Mesodermal cell (in vitro differentiated cells): ENCODE measurements at regions not wholly inside any gene's neighbourhood (a gene's known extent, or its start where the extent isn't known, plus 50 kb on each side); places are given as distances from the start of the nearest gene placed in this dataset.

Experiments
- H3K27ac ChIP-seq: 2 replicates; pipeline ENCODE4 v1.7.0; 2013; ENCODE audit warnings: mild to moderate bottlenecking, low read depth, low read length, moderate library complexity; ENCODE audit not compliant: severe bottlenecking
- H3K36me3 ChIP-seq: 2 replicates; pipeline ENCODE4 v1.7.1; 2013; ENCODE audit warnings: mild to moderate bottlenecking, low read length, moderate library complexity; ENCODE audit not compliant: control insufficient read depth, insufficient read depth
- H3K4me1 ChIP-seq: one replicate; pipeline ENCODE4 v1.7.1; 2013; ENCODE audit warnings: mild to moderate bottlenecking, low read length; ENCODE audit not compliant: insufficient read depth, control insufficient read depth, poor library complexity, severe bottlenecking
- H3K4me3 ChIP-seq: 2 replicates; pipeline ENCODE4 v1.7.0; 2013; ENCODE audit warnings: low read length, control low read depth, mild to moderate bottlenecking; ENCODE audit not compliant: insufficient read depth, poor library complexity, severe bottlenecking; ENCODE audit errors: extremely low read depth
- H3K9me3 ChIP-seq: 2 replicates; pipeline ENCODE4 v1.7.1; 2013; ENCODE audit warnings: mild to moderate bottlenecking, low read length, moderate library complexity; ENCODE audit not compliant: control insufficient read depth
- WGBS, 2 experiments: methylation state at CpG; one replicate each; pipeline ENCODE4 v1.1.5; 2013; ENCODE audit warnings: missing lambda C conversion rate in 2 of 2; ENCODE audit not compliant: insufficient coverage in 2 of 2; 5-methylcytosine and 5-hydroxymethylcytosine counted together

DNA sequence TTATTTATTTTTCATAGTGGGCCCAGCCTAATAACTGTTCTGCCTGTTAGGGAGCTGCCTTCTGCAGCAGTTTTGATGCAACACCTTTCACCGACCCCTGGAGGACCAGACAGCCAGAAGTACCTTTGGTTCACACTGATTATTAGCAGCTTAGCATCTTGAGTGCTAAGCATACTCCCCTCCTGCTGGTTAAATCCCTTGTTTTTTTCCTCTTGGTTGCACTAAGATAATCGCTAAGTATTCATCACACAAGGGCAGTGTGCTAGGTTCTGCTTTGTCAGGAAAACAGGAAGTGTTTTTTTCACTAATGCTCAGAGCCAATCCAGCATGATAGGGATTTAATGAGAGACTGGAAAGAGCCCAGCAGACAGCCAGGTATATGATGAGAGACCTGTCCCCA lies 437.0 kb downstream of the FUT8 start:
- Histone ChIP-seq H3K4me3 (no peak overlapping the region), H3K4me1 (no peaks in the 10 kb centered on the region), H3K9me3 (no peaks in the 10 kb centered on the region), H3K27ac (no peak overlapping the region), H3K36me3 (no peaks in the 10 kb centered on the region)
- 50 to 70% methylated on average over 1 of the region's 2 CpGs for WGBS, 2 experiments

DNA sequence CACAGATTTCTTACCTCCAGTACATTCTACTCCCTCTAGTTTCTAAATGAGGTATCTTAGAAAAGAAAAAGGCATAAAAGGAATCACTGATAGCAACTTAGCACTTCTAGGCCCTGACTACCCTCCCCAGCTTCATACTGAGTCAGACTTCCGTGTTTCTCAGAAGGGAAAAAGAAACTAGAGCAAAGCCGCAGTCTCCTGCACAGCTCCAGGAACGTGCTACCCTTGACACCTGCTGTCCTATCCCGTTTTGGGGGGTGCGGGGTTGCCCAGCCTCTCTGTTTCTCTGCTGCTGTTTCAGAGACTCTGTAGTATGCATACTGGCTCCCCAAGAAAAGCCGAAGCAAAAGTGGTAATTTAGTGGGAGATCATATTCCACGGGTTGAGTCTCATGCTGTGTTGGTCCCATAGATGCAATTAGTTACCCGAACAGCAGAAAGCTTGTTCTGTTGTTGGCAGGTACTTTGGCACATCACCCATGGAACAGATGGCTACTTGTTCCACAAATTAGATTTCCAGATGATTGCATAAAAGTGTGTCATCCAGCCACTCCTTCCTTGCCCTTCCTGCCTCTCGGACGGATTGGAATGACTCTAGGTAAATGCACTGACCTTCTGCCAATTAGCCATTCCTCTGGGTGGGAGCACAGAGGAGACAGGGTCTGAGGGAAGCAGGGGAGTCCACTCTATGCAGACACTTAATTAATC lies 438.1 kb downstream of the FUT8 start:
- Histone ChIP-seq H3K27ac (no peak overlapping the region), H3K9me3 (no peaks in the 10 kb centered on the region), H3K4me1 (no peaks in the 10 kb centered on the region), H3K4me3 (no peak overlapping the region), H3K36me3 (no peaks in the 10 kb centered on the region)
- WGBS, 2 experiments: 78 to 91% methylated on average over 6 to 9 of the region's 10 CpGs

DNA sequence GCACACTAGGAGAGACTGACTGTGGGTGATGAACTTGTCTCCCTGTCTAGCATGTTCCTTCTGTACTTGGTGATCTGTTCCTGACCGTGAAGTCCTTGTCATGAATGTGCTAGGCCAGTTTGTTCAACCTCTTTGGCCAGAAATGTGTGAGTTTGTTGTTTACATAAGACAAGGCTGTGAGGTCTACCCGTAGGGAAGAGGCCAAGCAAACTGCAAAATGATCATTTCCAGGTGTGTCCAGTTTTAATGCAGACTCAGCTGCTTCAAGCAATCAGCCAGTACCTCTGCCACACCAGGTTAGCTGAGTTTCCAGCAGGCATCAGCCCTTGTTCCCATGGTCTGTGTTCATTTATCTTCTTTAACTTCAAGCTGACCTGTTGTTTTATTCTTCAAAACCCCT lies 440.2 kb downstream of the FUT8 start:
- Histone ChIP-seq H3K4me1 (no peaks in the 10 kb centered on the region), H3K36me3 (no peaks in the 10 kb centered on the region), H3K9me3 (no peaks in the 10 kb centered on the region), H3K4me3 (no peak overlapping the region), H3K27ac (no peak overlapping the region)
- WGBS, 2 experiments: 40 to 50% methylated on average over 2 of the region's 2 CpGs

DNA sequence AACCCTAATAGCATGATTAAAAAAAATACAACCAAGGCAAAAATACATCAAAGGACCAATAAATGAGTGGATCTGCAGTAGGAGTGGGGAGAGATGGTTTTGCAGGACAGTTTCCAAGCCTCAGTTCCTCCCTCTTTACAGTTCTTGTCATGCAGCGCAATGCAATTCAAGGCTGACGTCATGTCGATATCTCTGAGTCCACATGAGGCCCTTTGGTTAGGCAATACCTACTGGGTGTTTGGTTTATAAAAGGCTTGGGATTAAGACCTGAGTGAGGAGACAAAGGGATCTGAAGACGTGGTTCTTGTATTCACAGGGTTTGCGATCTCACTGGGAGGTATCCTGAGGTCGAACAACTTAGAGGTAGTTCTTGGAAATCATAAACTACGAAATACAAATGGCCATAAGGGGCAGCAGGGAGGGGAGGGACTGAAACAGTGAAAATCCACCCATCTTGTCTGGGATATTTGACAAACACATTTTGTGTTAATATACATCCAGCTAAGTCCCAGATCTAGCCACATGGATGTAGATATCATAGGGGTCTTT lies 441.0 kb downstream of the FUT8 start:
- no peak overlapping the region for H3K4me3 ChIP-seq
- H3K9me3 ChIP-seq: no peaks in the 10 kb centered on the region
- no peak overlapping the region for H3K27ac ChIP-seq
- H3K36me3 ChIP-seq: no peaks in the 10 kb centered on the region
- WGBS, 2 experiments: 83 to 91% methylated on average over 4 to 7 of the region's 7 CpGs
- H3K4me1 ChIP-seq: no peaks in the 10 kb centered on the region

DNA sequence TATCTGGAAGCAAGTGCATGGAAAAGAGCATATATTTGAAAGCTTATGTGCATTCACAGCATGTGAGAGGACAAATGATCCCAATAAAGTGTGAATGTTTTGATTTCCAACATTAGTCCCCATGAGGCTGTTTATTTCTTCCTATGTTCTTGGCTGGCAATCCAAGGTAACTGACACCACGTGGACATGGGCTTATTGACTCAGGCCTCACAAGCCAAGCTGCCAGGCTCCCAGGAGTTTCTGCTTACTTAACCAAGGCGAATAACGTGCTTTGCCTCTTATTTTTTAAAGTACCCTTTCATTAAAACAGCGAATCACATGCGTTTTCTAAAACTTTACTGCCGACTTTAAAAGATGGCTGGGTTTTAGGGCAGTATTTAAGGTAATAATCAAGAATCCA lies 441.7 kb downstream of the FUT8 start:
- Histone ChIP-seq H3K4me1 (no peaks in the 10 kb centered on the region), H3K27ac (no peak overlapping the region), H3K4me3 (no peak overlapping the region), H3K9me3 (no peaks in the 10 kb centered on the region), H3K36me3 (no peaks in the 10 kb centered on the region)
- WGBS, 2 experiments: 98 to 100% methylated on average over 2 to 5 of the region's 6 CpGs

DNA sequence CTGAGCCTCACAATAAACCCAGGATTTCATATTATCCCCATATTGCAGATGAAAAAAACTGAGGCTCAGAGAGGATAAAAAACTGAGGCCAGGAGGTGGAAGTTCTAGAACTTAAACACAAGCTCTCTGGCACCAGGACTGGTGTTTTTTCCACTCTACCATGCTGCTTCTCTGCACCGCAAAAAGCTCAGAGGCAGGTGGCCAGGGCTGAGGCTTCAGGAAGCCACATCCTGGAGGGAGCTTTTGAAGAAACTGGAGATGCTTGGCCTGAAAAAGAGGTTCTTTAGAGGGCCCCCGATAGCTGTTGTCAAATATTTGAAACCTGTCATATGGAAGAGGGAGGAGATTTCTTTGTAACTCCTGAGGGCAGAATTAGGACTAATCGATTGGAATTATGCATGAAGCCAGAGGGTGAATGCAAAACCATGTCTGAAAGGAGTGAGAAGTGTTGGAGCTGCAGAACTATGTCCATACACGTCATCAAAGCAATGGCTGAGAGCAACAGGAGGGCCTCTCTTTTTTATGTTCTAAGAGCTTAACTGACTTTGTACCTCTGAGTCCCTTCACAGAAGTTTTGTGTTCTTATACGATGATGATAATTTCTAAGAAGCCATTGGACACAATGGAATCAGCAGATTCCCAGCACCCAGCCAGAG lies 448.6 kb downstream of the FUT8 start:
- Histone ChIP-seq H3K4me3 (no peak overlapping the region), H3K27ac (no peak overlapping the region), H3K9me3 (no peaks in the 10 kb centered on the region), H3K4me1 (no peaks in the 10 kb centered on the region), H3K36me3 (no peaks in the 10 kb centered on the region)
- WGBS, 2 experiments: 87 to 94% methylated on average over 4 of the region's 5 CpGs

DNA sequence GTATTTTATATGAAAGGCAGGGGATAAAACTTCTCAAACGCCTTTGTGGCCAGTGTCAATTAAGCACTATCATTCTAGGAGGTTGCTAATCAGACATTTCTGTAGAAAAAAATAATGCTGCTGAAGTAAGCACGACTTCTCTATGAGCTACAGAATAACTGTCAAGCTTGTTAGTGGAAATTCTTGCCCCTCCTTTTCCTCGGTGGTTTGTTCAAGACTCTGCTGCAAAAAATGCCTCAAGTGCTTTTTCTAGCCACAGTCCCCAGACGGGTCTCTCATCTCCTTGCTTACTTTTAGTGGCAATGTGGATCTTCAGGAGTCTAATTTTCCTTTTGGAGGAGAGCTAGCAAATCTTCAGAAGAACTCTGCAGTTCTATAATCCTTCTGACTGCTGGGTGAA lies 452.0 kb downstream of the FUT8 start:
- 91 to 96% methylated on average over 3 to 4 of the region's 4 CpGs for WGBS, 2 experiments
- no peak overlapping the region for H3K4me3 ChIP-seq
- peak overlapping the region; percentile 46 for H3K27ac ChIP-seq
- H3K4me1 ChIP-seq: no peaks in the 10 kb centered on the region
- H3K36me3 ChIP-seq: no peaks in the 10 kb centered on the region
- H3K9me3 ChIP-seq: no peaks in the 10 kb centered on the region

DNA sequence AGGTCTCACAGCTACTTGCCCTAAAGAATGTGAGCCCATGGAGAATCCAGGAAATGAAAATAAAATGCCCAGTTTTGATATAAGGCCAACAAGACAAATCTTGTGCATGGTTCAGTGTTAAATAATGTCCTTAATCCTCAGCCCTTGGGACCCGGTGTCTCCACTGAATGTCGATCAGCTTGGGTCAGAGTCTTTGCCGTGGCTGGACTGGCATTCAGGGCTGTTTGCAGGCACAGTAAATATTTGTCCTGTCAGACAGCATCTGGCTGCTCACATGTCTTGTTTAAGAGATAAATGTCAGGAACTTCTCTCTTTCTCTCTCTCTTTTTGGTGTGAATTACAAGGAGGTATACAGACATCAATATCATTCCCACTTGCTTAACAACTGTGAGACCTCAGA lies 452.5 kb downstream of the FUT8 start:
- H3K27ac ChIP-seq: no peak overlapping the region
- no peaks in the 10 kb centered on the region for H3K9me3 ChIP-seq
- 87 to 100% methylated on average over 3 of the region's 3 CpGs for WGBS, 2 experiments
- no peak overlapping the region for H3K4me3 ChIP-seq
- H3K36me3 ChIP-seq: no peaks in the 10 kb centered on the region
- H3K4me1 ChIP-seq: no peaks in the 10 kb centered on the region

DNA sequence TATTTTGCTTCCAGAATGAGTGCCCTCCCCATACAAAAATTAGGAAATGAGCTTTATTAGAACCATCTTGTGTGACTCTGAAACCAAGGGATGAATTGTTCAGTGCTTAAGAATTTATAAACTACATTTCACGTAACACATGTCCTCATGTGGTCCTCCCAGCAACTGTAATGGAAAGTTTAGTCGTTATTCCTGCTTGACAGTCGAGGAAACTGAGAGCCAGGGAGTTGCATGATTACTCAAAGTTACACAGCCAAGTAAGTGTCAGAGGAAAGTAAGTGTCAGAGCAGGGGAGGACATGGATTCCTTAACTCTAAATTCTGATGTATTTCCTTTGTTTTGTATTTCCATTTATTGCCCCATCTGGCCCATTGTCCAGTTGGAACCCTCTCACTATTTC lies 453.9 kb downstream of the FUT8 start:
- Histone ChIP-seq H3K9me3 (no peaks in the 10 kb centered on the region), H3K36me3 (no peaks in the 10 kb centered on the region)
- 100% methylated on average over 2 to 3 of the region's 3 CpGs for WGBS, 2 experiments

DNA sequence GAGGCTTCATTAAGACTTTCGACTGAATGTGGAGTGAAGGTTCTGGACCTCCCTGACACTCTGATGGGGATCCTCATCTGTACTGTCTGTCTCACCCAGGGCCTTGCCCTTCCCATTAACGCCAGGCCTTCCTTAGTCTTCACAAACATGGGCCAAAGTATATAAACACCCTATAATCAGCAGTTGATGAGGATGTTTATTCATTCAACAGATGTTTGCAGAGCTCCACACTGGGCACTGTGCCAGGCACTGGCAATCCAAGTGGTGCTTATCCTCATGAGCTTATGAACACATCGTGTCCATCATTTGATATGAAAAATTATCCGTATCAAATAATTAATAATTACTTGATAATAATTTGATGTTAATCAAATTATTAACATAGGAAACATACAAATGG lies 454.4 kb downstream of the FUT8 start:
- no peaks in the 10 kb centered on the region for H3K9me3 ChIP-seq
- H3K4me1 ChIP-seq: no peaks in the 10 kb centered on the region
- 100% methylated on average over 1 of the region's 4 CpGs; no CpG with 5 or more reads in 1 of the 2 experiments for WGBS, 2 experiments
- H3K36me3 ChIP-seq: no peaks in the 10 kb centered on the region
- no peak overlapping the region for H3K4me3 ChIP-seq
- no peak overlapping the region for H3K27ac ChIP-seq

More for the DNA sequence above, 453.9 kb downstream of the FUT8 start:
- Histone ChIP-seq H3K4me3 (no peak overlapping the region), H3K27ac (no peak overlapping the region), H3K4me1 (no peaks in the 10 kb centered on the region)

DNA sequence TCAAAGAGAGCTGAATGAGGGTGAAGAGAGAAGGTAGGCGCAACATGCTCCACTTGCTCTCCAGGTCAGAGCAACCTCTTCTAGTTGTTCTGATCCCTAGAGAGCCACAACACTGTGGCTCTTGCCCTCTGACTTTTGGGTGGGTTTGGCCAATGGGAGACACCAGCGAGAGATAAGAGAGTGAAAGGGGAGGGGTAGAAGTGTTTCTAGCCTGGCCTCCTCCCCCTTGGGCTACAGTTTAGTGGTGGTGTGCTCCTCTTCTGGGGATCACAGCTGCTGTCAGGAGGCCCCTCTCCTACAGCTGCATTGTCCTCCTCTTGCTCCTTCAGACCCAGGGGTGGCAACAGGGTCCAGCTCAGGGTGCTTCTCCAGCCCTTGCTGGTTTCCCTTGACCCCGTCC lies 454.8 kb downstream of the FUT8 start:
- WGBS, 2 experiments: 92 to 100% methylated on average over 2 to 3 of the region's 3 CpGs
- H3K4me1 ChIP-seq: no peaks in the 10 kb centered on the region
- H3K9me3 ChIP-seq: no peaks in the 10 kb centered on the region
- H3K36me3 ChIP-seq: no peaks in the 10 kb centered on the region
- H3K27ac ChIP-seq: no peak overlapping the region
- no peak overlapping the region for H3K4me3 ChIP-seq
